Medulla oblongata (tissue), 1 donor: ENCODE measurements at regions not wholly inside any gene's neighbourhood (a gene's known extent, or its start where the extent isn't known, plus 50 kb on each side); places are given as distances from the start of the nearest gene placed in this dataset.
"Not testable (repeated sequence)": the region's sequence is repeated elsewhere in the genome, so short reads cannot be mapped to it uniquely, and the experiment has no call there.

Source experiments
- DNase-seq: peaks from one replicate; pipeline ENCODE4 v3.0.0-alpha.2; 2015; ENCODE audit errors: extremely low spot score

- no peak for DNase-seq
These were observed 129.3 kb downstream of the SST start for GRCh38 chr3:187540847-187541246.

GRCh38 chr3:187536185-187536584 is 134.0 kb downstream of the SST start:
- no peak for DNase-seq

- no peak for DNase-seq
These were observed 136.4 kb downstream of the SST start for GRCh38 chr3:187533797-187534196.

GRCh38 chr3:187531831-187532230 is 138.4 kb downstream of the SST start:
- no peak for DNase-seq

- no peak for DNase-seq
These were observed 147.3 kb downstream of the SST start for GRCh38 chr3:187522890-187523289.

GRCh38 chr3:187522293-187522692 is 147.9 kb downstream of the SST start:
- no peak for DNase-seq

- DNase-seq = no peak
These were observed 148.6 kb downstream of the SST start for GRCh38 chr3:187521546-187521945.

GRCh38 chr3:187520027-187520945 is 149.9 kb downstream of the SST start:
- no peak for DNase-seq

- no peak for DNase-seq
These were observed 150.7 kb downstream of the SST start for GRCh38 chr3:187519428-187519890.

- no peak for DNase-seq
These were observed 150.4 kb downstream of the RTP4 start for GRCh38 chr3:187518616-187519015.

GRCh38 chr3:187518207-187518606 is 150.0 kb downstream of the RTP4 start:
- DNase-seq = no peak

- no peak for DNase-seq
These were observed 148.4 kb downstream of the RTP4 start for GRCh38 chr3:187516446-187517185.

GRCh38 chr3:187507905-187508304 is 139.7 kb downstream of the RTP4 start:
- no peak for DNase-seq

GRCh38 chr3:187507266-187507665 is 139.1 kb downstream of the RTP4 start:
- DNase-seq = no peak

GRCh38 chr3:187504435-187504834 is 136.2 kb downstream of the RTP4 start:
- no peak for DNase-seq

GRCh38 chr3:187498211-187498724 is 130.1 kb downstream of the RTP4 start:
- no peak for DNase-seq

- DNase-seq = no peak
These were observed 128.9 kb downstream of the RTP4 start for GRCh38 chr3:187497052-187497451.

- not testable (repeated sequence) for DNase-seq
These were observed 125.9 kb downstream of the RTP4 start for GRCh38 chr3:187494056-187494455.

- no peak for DNase-seq
These were observed 123.2 kb downstream of the RTP4 start for GRCh38 chr3:187491371-187491770.

- no peak for DNase-seq
These were observed 122.2 kb downstream of the RTP4 start for GRCh38 chr3:187490366-187490765.

- no peak for DNase-seq
These were observed 116.5 kb downstream of the RTP4 start for GRCh38 chr3:187484547-187485295.

GRCh38 chr3:187481426-187481825 is 113.2 kb downstream of the RTP4 start:
- DNase-seq = no peak
